ENCODE measurements at regions not wholly inside any gene's neighbourhood (a gene's known extent, or its start where the extent isn't known, plus 50 kb on each side); places are given as distances from the start of the nearest gene placed in this dataset.

GRCh38 chr5:86749841-86750240 lies 132.1 kb downstream of the COX7C start:
- ChIA-PET POLR2A (no interaction called here), CTCF (interaction anchor here (0.6 kb wide), 1 partner anchor 714 kb away, joined by 3 read pairs; no protein-coding TSS in a partner anchor)
- TF ChIP-seq CTCF (IDR thresholded peaks at IDR 0.05; ENCODE audit: low read depth, low read length), result no peak
- H3K9me3 ChIP-seq (ENCODE audit: control insufficient read depth, insufficient read depth, low read length), result no peaks in the 10 kb centered on the region
- no peak for DNase-seq (ENCODE audit: low read depth, low spot score)
- H3K4me3 ChIP-seq (ENCODE audit: low read depth, low read length), result no peak overlapping the region
- no peaks in the 10 kb centered on the region for H3K27me3 ChIP-seq (ENCODE audit: control insufficient read depth, insufficient read depth, low read length)
- H3K27ac ChIP-seq (ENCODE audit: low read depth, low read length), result no peak overlapping the region

GRCh38 chr5:86756839-86757238 lies 139.1 kb downstream of the COX7C start:
- CTCF ChIA-PET, result no interaction called here
- DNase-seq (ENCODE audit: low read depth, low spot score), result no peak
- TF ChIP-seq CTCF (IDR thresholded peaks at IDR 0.05; ENCODE audit: low read depth, low read length), result no peak
- H3K27me3 ChIP-seq (ENCODE audit: control insufficient read depth, insufficient read depth, low read length), result no peaks in the 10 kb centered on the region
- POLR2A ChIA-PET, result no interaction called here
- no peak overlapping the region for H3K27ac ChIP-seq (ENCODE audit: low read depth, low read length)
- no peak overlapping the region for H3K4me3 ChIP-seq (ENCODE audit: low read depth, low read length)
- H3K9me3 ChIP-seq (ENCODE audit: control insufficient read depth, insufficient read depth, low read length), result no peaks in the 10 kb centered on the region

GRCh38 chr5:86757824-86758223 lies 140.1 kb downstream of the COX7C start:
- no peak for DNase-seq (ENCODE audit: low read depth, low spot score)
- Histone ChIP-seq H3K27ac (ENCODE audit: low read depth, low read length) (no peak overlapping the region), H3K27me3 (ENCODE audit: control insufficient read depth, insufficient read depth, low read length) (no peaks in the 10 kb centered on the region), H3K9me3 (ENCODE audit: control insufficient read depth, insufficient read depth, low read length) (no peaks in the 10 kb centered on the region), H3K4me3 (ENCODE audit: low read depth, low read length) (no peak overlapping the region)
- POLR2A ChIA-PET, result no interaction called here
- CTCF ChIA-PET, result no interaction called here
- TF ChIP-seq CTCF (IDR thresholded peaks at IDR 0.05; ENCODE audit: low read depth, low read length), result no peak

- CTCF ChIA-PET, result no interaction called here
- no peaks in the 10 kb centered on the region for H3K9me3 ChIP-seq (ENCODE audit: control insufficient read depth, insufficient read depth, low read length)
Measured at GRCh38 chr5:86760661-86761060, 142.9 kb downstream of the COX7C start.

GRCh38 chr5:86763929-86764328 lies 146.2 kb downstream of the COX7C start:
- no peaks in the 10 kb centered on the region for H3K9me3 ChIP-seq (ENCODE audit: control insufficient read depth, insufficient read depth, low read length)
- CTCF ChIA-PET, result no interaction called here
- POLR2A ChIA-PET, result no interaction called here
- H3K27me3 ChIP-seq (ENCODE audit: control insufficient read depth, insufficient read depth, low read length), result no peaks in the 10 kb centered on the region
- H3K27ac ChIP-seq (ENCODE audit: low read depth, low read length), result no peak overlapping the region
- DNase-seq (ENCODE audit: low read depth, low spot score), result no peak
- no peak overlapping the region for H3K4me3 ChIP-seq (ENCODE audit: low read depth, low read length)
- no peak for TF ChIP-seq CTCF (IDR thresholded peaks at IDR 0.05; ENCODE audit: low read depth, low read length)

More at GRCh38 chr5:86760661-86761060, 142.9 kb downstream of the COX7C start:
- H3K4me3 ChIP-seq (ENCODE audit: low read depth, low read length), result no peak overlapping the region
- no peaks in the 10 kb centered on the region for H3K27me3 ChIP-seq (ENCODE audit: control insufficient read depth, insufficient read depth, low read length)
- no peak overlapping the region for H3K27ac ChIP-seq (ENCODE audit: low read depth, low read length)
- TF ChIP-seq CTCF (IDR thresholded peaks at IDR 0.05; ENCODE audit: low read depth, low read length), result no peak
- no peak for DNase-seq (ENCODE audit: low read depth, low spot score)
- POLR2A ChIA-PET, result no interaction called here
